Endodermal cell (in vitro differentiated cells): ENCODE measurements at regions not wholly inside any gene's neighbourhood (a gene's known extent, or its start where the extent isn't known, plus 50 kb on each side); places are given as distances from the start of the nearest gene placed in this dataset.

ENCODE experiments used
- DNase-seq: peaks from one replicate; pipeline ENCODE4 v3.0.0-alpha.2; 2017
- H3K27ac ChIP-seq: 2 replicates; pipeline ENCODE4 v1.5.1; 2013; ENCODE audit warnings: mild to moderate bottlenecking, low read depth, low read length, moderate library complexity
- H3K27me3 ChIP-seq: 2 replicates; pipeline ENCODE4 v1.6.1; 2013; ENCODE audit warnings: mild to moderate bottlenecking, low read length, moderate library complexity; ENCODE audit not compliant: insufficient read depth, control insufficient read depth, poor library complexity, severe bottlenecking
- H3K36me3 ChIP-seq: 2 replicates; pipeline ENCODE4 v1.7.0; 2013; ENCODE audit warnings: mild to moderate bottlenecking, low read length, moderate library complexity; ENCODE audit not compliant: control insufficient read depth, insufficient read depth
- H3K4me1 ChIP-seq: one replicate; pipeline ENCODE4 v1.7.0; 2013; ENCODE audit warnings: low read length; ENCODE audit not compliant: control insufficient read depth, insufficient read depth
- H3K4me3 ChIP-seq: 2 replicates; pipeline ENCODE4 v1.5.1; 2013; ENCODE audit warnings: mild to moderate bottlenecking, low read length, moderate library complexity
- H3K9ac ChIP-seq: 2 replicates; pipeline ENCODE4 v1.6.1; 2013; ENCODE audit warnings: mild to moderate bottlenecking, low read length, moderate library complexity; ENCODE audit not compliant: poor library complexity, severe bottlenecking; ENCODE audit errors: extremely low read depth
- H3K9me3 ChIP-seq: 2 replicates; pipeline ENCODE4 v1.6.1; 2013; ENCODE audit warnings: mild to moderate bottlenecking, low read length, moderate library complexity; ENCODE audit not compliant: control insufficient read depth
- H3K27ac Mint-ChIP-seq: 2 replicates; pipeline ENCODE4 v1.8.0; 2020; ENCODE audit warnings: mixed read lengths
- H3K27me3 Mint-ChIP-seq: 2 replicates; pipeline ENCODE4 v1.8.0; 2021; ENCODE audit warnings: mild to moderate bottlenecking, mixed read lengths; ENCODE audit not compliant: insufficient read depth
- H3K36me3 Mint-ChIP-seq: 2 replicates; pipeline ENCODE4 v1.8.0; 2020; ENCODE audit warnings: low read depth, mixed read lengths
- H3K4me1 Mint-ChIP-seq: 2 replicates; pipeline ENCODE4 v1.8.0; 2020; ENCODE audit warnings: mixed read lengths
- H3K4me3 Mint-ChIP-seq: 2 replicates; pipeline ENCODE4 v1.8.0; 2020; ENCODE audit warnings: mild to moderate bottlenecking, moderate library complexity, mixed read lengths
- H3K9me3 Mint-ChIP-seq: 2 replicates; pipeline ENCODE4 v1.8.0; 2020; ENCODE audit warnings: mild to moderate bottlenecking, mixed read lengths
- CTCF ChIP-seq: fragments of 200-600 bp; sonication (generic); conservative IDR thresholded peaks from 2 replicates; pipeline ENCODE4 v1.5.0; 2021; ENCODE audit warnings: antibody characterized with exemption, mild to moderate bottlenecking
- WGBS, 2 experiments: methylation state at CpG; one replicate each; pipeline versions ENCODE4 v1.1.5 to v1.1.7; 2013; ENCODE audit warnings: missing lambda C conversion rate in 2 of 2, mixed read lengths in 1 of 2; ENCODE audit not compliant: insufficient coverage in 1 of 2, insufficient read length in 1 of 2; 5-methylcytosine and 5-hydroxymethylcytosine counted together

- TF ChIP-seq CTCF, result no peak
These were observed 161.0 kb downstream of the SEM1 start for GRCh38 chr7:96548664-96549063.

GRCh38 chr7:96547371-96547811 lies 162.3 kb downstream of the SEM1 start:
- Histone ChIP-seq H3K9ac (no peak overlapping the region), H3K27me3 (no peaks in the 10 kb centered on the region), H3K9me3 (no peaks in the 10 kb centered on the region), H3K4me3 (no peak overlapping the region), H3K4me1 (no peaks in the 10 kb centered on the region), H3K27ac (no peak overlapping the region), H3K36me3 (no peaks in the 10 kb centered on the region)
- Mint-ChIP-seq H3K4me3 (no peak overlapping the region), H3K27ac (no peak overlapping the region), H3K4me1 (no peaks in the 10 kb centered on the region), H3K27me3 (no peaks in the 10 kb centered on the region), H3K36me3 (no peaks in the 10 kb centered on the region), H3K9me3 (no peaks in the 10 kb centered on the region)
- no peak for TF ChIP-seq CTCF
- DNase-seq, result no peak
- WGBS, 2 experiments, result 93% methylated on average over 3 of the region's 3 CpGs; no CpG with 5 or more reads in 1 of the 2 experiments

More at GRCh38 chr7:96548664-96549063, 161.0 kb downstream of the SEM1 start:
- Mint-ChIP-seq H3K4me3 (no peak overlapping the region), H3K27me3 (no peaks in the 10 kb centered on the region), H3K9me3 (no peaks in the 10 kb centered on the region), H3K27ac (no peak overlapping the region), H3K36me3 (no peaks in the 10 kb centered on the region), H3K4me1 (no peaks in the 10 kb centered on the region)
- Histone ChIP-seq H3K9ac (no peak overlapping the region), H3K9me3 (no peaks in the 10 kb centered on the region), H3K27me3 (no peaks in the 10 kb centered on the region), H3K36me3 (no peaks in the 10 kb centered on the region), H3K27ac (no peak overlapping the region), H3K4me1 (no peaks in the 10 kb centered on the region), H3K4me3 (no peak overlapping the region)
- WGBS, 2 experiments, result 92% methylated on average over 5 of the region's 5 CpGs; no CpG with 5 or more reads in 1 of the 2 experiments
- no peak for DNase-seq

GRCh38 chr7:96546426-96546825 lies 163.2 kb downstream of the SEM1 start:
- H3K4me1 Mint-ChIP-seq, result no peaks in the 10 kb centered on the region
- no peak for DNase-seq
- no peaks in the 10 kb centered on the region for H3K27me3 ChIP-seq
- no peak overlapping the region for H3K4me3 ChIP-seq
- H3K27ac ChIP-seq, result no peak overlapping the region
- no peaks in the 10 kb centered on the region for H3K36me3 ChIP-seq
- no peaks in the 10 kb centered on the region for H3K36me3 Mint-ChIP-seq
- no peak overlapping the region for H3K9ac ChIP-seq
- no peak overlapping the region for H3K4me3 Mint-ChIP-seq
- no peaks in the 10 kb centered on the region for H3K27me3 Mint-ChIP-seq
- WGBS, 2 experiments, result no CpG with 5 or more reads among the region's 2 CpGs
- H3K9me3 ChIP-seq, result no peaks in the 10 kb centered on the region
- H3K27ac Mint-ChIP-seq, result no peak overlapping the region
- H3K4me1 ChIP-seq, result no peaks in the 10 kb centered on the region
- no peaks in the 10 kb centered on the region for H3K9me3 Mint-ChIP-seq
- TF ChIP-seq CTCF, result no peak
